Endothelial cell of umbilical vein (primary cell): ENCODE measurements at regions not wholly inside any gene's neighbourhood (a gene's known extent, or its start where the extent isn't known, plus 50 kb on each side); places are given as distances from the start of the nearest gene placed in this dataset.

Experiments used
- CTCF ChIP-seq, 2 donors: IDR thresholded peaks; 1 replicate in 1 of 2; 2 replicates in 1 of 2; pipeline ENCODE4 v1.5.1; 2011; ENCODE audit warnings: low read length in 2 of 2, mild to moderate bottlenecking in 2 of 2, moderate library complexity in 2 of 2, control low read depth in 1 of 2, inconsistent platforms in 1 of 2, low read depth in 1 of 2; ENCODE audit not compliant: insufficient read depth in 1 of 2; ENCODE audit errors: extremely low read depth in 1 of 2
- EZH2 ChIP-seq: IDR thresholded peaks from 2 replicates; pipeline ENCODE4 v1.6.1; 2012; ENCODE audit warnings: borderline replicate concordance, low read depth, mild to moderate bottlenecking, moderate library complexity, low read length, inconsistent platforms; ENCODE audit not compliant: severe bottlenecking
- FOS ChIP-seq: IDR thresholded peaks from 2 replicates; pipeline ENCODE4 v1.6.1; 2011; ENCODE audit warnings: mild to moderate bottlenecking, low read length, moderate library complexity, borderline replicate concordance; ENCODE audit not compliant: insufficient read depth
- JUN ChIP-seq: IDR thresholded peaks from 2 replicates; pipeline ENCODE4 v1.6.1; 2011; ENCODE audit warnings: borderline replicate concordance, low read depth; ENCODE audit not compliant: insufficient read length, insufficient read depth
- MYC ChIP-seq: IDR thresholded peaks from one replicate; pipeline ENCODE4 v1.6.1; 2011; ENCODE audit warnings: mild to moderate bottlenecking, low read depth, low read length
- POLR2A ChIP-seq: IDR thresholded peaks from 2 replicates; pipeline ENCODE4 v1.6.1; 2012; ENCODE audit warnings: low read depth, mild to moderate bottlenecking, control low read depth, low read length
- POLR2AphosphoS5 ChIP-seq: IDR thresholded peaks from 2 replicates; pipeline ENCODE4 v1.6.1; 2012; ENCODE audit warnings: low read depth, mild to moderate bottlenecking, control low read depth, low read length, moderate library complexity; ENCODE audit not compliant: insufficient read depth
- TF ChIP-seq, protein P1 (sequence below): IDR thresholded peaks from 2 replicates; pipeline ENCODE4 v1.6.1; 2011; ENCODE audit not compliant: insufficient read depth, insufficient read length

GRCh38 chr2:48032765-48033164 lies 126.5 kb upstream of the FBXO11 start:
- no peak for TF ChIP-seq MYC
- no peak for TF ChIP-seq CTCF (IDR thresholded peaks at IDR 0.05; ENCODE audit: extremely low read depth in 1 of 2, insufficient read depth in 1 of 2, low read depth in 1 of 2, low read length in 2 of 2)
- no peak for TF ChIP-seq FOS
- no peak for TF ChIP-seq POLR2AphosphoS5
- TF ChIP-seq POLR2A: no peak
- no peak for TF ChIP-seq EZH2
- TF ChIP-seq, protein P1, sequence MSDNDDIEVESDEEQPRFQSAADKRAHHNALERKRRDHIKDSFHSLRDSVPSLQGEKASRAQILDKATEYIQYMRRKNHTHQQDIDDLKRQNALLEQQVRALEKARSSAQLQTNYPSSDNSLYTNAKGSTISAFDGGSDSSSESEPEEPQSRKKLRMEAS: no peak
- no peak for TF ChIP-seq JUN
